ENCODE measurements at regions not wholly inside any gene's neighbourhood (a gene's known extent, or its start where the extent isn't known, plus 50 kb on each side); places are given as distances from the start of the nearest gene placed in this dataset.

DNA sequence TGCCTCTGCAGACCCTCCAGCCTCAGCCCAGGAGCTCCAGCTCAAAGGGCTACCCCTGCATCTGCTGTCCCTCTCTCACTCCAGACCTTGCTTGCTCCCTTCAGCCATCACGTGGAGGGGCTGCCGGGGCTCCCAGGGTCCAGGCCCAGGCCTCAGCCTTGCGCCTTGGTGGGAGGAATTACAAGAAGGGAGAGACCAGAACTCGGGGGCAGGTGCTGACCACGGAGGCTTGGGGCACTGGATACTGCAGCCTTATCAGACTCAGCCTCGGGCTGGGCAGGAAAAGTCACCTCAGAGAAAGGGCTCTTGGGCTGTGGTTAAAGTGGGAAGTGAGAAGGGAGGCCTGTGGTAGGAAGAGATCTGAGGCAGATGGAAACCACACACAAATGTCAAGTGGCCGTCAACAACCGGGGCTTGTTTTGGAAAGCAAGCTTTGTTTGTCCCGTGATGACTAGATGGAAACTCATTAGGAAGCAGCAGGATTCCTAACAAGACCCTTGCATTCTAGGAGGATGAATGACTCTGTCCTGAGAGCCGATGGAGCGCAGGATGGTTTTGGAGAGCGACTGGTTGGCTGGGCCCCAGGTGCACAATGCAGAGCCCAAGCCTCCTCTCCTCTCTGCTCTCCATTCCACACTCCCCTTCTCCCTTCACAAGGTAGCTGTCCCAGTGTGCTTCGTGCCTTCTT is 1321.7 kb downstream of the TBC1D22A start:
- no peaks in the 10 kb centered on the region for H3K9me3 ChIP-seq
- no peak for DNase-seq
- H3K36me3 ChIP-seq (ENCODE audit: insufficient read depth in 1 of 2, low read depth in 1 of 2): no peaks in the 10 kb centered on the region
- H3K4me3 ChIP-seq: no peak overlapping the region
- H3K27me3 ChIP-seq (ENCODE audit: insufficient read depth in 3 of 3, low read length in 2 of 3): peaks cover 0 to 3% (median 0%) of the 10 kb centered on the region in 3 donors
- 65 to 71% (median 69%) methylated on average over 13 of the region's 13 CpGs for WGBS, 3 donors
- H3K4me1 ChIP-seq: no peaks in the 10 kb centered on the region
- no peak for TF ChIP-seq CTCF (IDR thresholded peaks at IDR 0.05)
- no peak overlapping the region for H3K27ac ChIP-seq
- intact Hi-C loops (cut with DNase I): no loop called here
- ATAC-seq: no peak

DNA sequence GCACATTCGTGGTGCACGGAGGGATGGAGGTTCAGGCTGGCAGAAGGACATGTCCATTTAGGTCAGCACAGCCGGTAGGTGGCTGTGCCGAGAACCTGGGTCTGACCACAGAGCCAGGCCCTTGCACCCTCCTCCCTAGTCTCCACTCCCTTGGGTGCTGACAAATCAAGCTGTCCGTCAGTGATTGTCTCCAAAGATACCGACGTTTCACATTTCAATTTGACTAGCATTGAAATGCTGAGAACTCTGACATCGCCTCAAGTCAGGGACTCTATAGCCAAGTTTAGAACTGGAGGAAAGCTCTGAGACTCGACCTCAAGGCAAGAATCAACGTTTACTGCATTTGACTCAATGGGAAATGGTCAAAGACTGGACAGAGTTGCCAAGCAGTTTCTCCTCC is 1321.1 kb downstream of the TBC1D22A start:
- Histone ChIP-seq H3K9me3 (no peaks in the 10 kb centered on the region), H3K4me1 (no peaks in the 10 kb centered on the region)
- WGBS, 3 donors: 75 to 80% (median 76%) methylated on average over 10 of the region's 10 CpGs

DNA sequence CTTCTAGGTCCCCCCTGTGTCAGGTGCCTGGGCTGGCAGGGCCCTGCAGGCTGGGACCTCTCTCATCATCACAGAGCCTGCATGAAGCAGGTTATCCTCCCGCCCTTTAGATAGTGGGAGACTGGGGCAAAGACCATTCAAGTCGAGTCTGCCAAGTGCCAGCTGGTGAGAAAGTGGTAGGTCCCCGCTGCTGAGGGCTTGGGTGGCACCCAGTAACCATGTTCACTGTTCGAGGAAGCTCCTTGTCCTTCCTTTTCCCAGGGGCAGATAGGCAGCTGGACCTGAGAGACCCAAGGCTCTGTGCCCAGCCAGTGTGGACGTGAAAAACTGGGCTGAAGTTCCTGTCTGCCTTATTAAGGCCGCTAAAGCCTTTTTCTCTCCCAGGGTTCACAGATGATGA is 1319.8 kb downstream of the TBC1D22A start:
- TF ChIP-seq CTCF (IDR thresholded peaks at IDR 0.05): no peak
- ATAC-seq: no peak
- H3K27me3 ChIP-seq (ENCODE audit: insufficient read depth in 3 of 3, low read length in 2 of 3): no peaks in the 10 kb centered on the region
- 60 to 76% (median 66%) methylated on average over 6 of the region's 6 CpGs for WGBS, 3 donors
- intact Hi-C loops (cut with DNase I): no loop called here
- no peaks in the 10 kb centered on the region for H3K36me3 ChIP-seq (ENCODE audit: insufficient read depth in 1 of 2, low read depth in 1 of 2)
- no peak overlapping the region for H3K4me3 ChIP-seq
- no peaks in the 10 kb centered on the region for H3K9me3 ChIP-seq
- DNase-seq: no peak
- H3K27ac ChIP-seq: no peak overlapping the region
- no peaks in the 10 kb centered on the region for H3K4me1 ChIP-seq

More for the DNA sequence above, 1321.1 kb downstream of the TBC1D22A start:
- intact Hi-C loops (cut with DNase I): no loop called here
- Histone ChIP-seq H3K27ac (no peak overlapping the region), H3K27me3 (ENCODE audit: insufficient read depth in 3 of 3, low read length in 2 of 3) (peaks cover 0 to under 1% (median 0%) of the 10 kb centered on the region in 3 donors), H3K36me3 (ENCODE audit: insufficient read depth in 1 of 2, low read depth in 1 of 2) (no peaks in the 10 kb centered on the region), H3K4me3 (no peak overlapping the region)
- no peak for ATAC-seq
- TF ChIP-seq CTCF (IDR thresholded peaks at IDR 0.05): no peak
- no peak for DNase-seq

DNA sequence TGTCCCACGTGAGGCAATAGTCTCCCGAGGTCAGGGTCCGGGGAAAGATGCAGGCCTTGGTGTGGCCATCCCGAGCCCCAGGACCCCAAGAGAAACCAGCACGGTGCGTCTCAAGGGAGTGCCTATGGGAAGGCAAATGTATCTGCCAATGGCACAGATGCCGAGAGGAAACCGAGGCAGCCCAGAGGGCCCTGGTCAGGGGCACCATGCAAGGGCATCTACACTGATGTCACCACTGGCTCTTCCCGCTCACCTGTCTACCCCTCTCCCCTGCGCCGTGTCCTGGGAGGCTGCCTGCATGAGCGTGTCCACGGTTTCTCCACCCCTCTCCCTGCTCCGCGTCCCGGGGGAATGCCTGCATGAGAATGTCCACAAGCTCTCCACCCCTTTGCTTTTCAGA is 1318.8 kb downstream of the TBC1D22A start:
- Histone ChIP-seq H3K4me1 (no peaks in the 10 kb centered on the region), H3K27ac (no peak overlapping the region), H3K4me3 (no peak overlapping the region), H3K36me3 (ENCODE audit: insufficient read depth in 1 of 2, low read depth in 1 of 2) (no peaks in the 10 kb centered on the region), H3K27me3 (ENCODE audit: insufficient read depth in 3 of 3, low read length in 2 of 3) (no peaks in the 10 kb centered on the region), H3K9me3 (no peaks in the 10 kb centered on the region)
- DNase-seq: no peak
- no peak for TF ChIP-seq CTCF (IDR thresholded peaks at IDR 0.05)
- 72 to 77% (median 77%) methylated on average over 15 to 16 of the region's 16 CpGs for WGBS, 3 donors
- no peak for ATAC-seq
- intact Hi-C loops (cut with DNase I): no loop called here

Measured in psoas muscle (tissue), 7 donors.